HL-60 (cell line): ENCODE measurements at regions not wholly inside any gene's neighbourhood (a gene's known extent, or its start where the extent isn't known, plus 50 kb on each side); places are given as distances from the start of the nearest gene placed in this dataset.

Source experiments
- CTCF ChIP-seq: IDR thresholded peaks from one replicate; pipeline ENCODE4 v1.5.1; 2011; ENCODE audit warnings: low read length, control low read depth, inconsistent platforms; ENCODE audit not compliant: insufficient read depth
- GABPA ChIP-seq: IDR thresholded peaks from 2 replicates; pipeline ENCODE4 v1.6.1; 2012; ENCODE audit warnings: low read depth
- POLR2AphosphoS5 ChIP-seq: IDR thresholded peaks from 2 replicates; pipeline ENCODE4 v1.6.1; 2012; ENCODE audit warnings: low read depth
- REST ChIP-seq: IDR thresholded peaks from 2 replicates; pipeline ENCODE4 v1.6.1; 2012; ENCODE audit warnings: low read depth; ENCODE audit not compliant: insufficient replicate concordance
- SPI1 ChIP-seq: IDR thresholded peaks from 2 replicates; pipeline ENCODE4 v1.6.1; 2012; ENCODE audit warnings: low read depth, mild to moderate bottlenecking, borderline replicate concordance

- TF ChIP-seq CTCF = no peak
- TF ChIP-seq POLR2AphosphoS5 = no peak
- TF ChIP-seq SPI1 = no peak
- no peak for TF ChIP-seq REST
- TF ChIP-seq GABPA = no peak
Observed at GRCh38 chr4:175407926-175408325, 404.1 kb downstream of the GPM6A start.
